WI38 (cell line): ENCODE measurements at regions not wholly inside any gene's neighbourhood (a gene's known extent, or its start where the extent isn't known, plus 50 kb on each side); places are given as distances from the start of the nearest gene placed in this dataset.

Experiments used
- H3K4me3 ChIP-seq: 2 replicates; pipeline ENCODE4 v1.5.1; 2011; ENCODE audit warnings: low read depth, mild to moderate bottlenecking, control low read depth, low read length
- CTCF ChIP-seq: IDR thresholded peaks from 2 replicates; pipeline ENCODE4 v1.5.1; 2012; ENCODE audit warnings: low read depth, mild to moderate bottlenecking, control low read depth, low read length

DNA sequence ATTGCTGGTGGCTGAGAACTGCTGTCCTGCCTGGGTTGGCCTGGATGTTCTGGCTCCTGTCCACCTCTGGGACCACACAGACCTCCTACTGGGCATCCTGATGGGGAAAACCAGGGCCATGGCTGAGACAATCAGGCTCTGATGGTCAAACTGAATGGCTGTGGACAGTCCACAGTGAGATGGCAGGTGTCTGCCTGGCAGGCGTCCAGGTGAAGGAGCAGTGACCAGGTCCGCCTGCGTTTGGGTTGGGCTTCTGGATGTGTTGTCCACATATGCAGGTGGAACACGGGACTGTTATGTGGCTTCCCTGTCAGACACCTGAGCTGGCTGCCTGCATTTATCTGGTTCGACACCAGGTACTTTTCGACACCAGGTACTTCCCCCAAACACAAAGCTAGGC lies 241.7 kb downstream of the BUB3 start:
- TF ChIP-seq CTCF, result no peak

DNA sequence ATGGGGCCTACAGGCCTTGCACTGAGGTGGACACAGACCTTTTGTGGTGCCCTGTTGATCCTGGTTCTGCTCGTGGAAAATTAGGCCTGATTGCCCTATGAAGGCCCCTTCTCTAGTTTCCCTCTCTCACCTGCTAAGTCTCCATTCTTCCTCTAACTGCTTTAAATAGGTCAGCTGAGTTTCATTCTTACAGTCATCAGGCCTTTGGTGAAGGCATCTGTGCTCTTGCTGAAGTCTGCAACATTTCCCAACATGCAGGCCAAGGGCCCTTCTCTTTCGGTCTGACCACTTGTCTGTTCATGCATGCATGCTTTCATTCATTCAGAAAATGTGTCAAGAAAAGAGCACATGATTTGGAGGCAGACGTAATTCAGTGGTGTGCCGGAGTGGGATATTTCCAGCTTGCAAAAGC lies 244.0 kb downstream of the BUB3 start:
- H3K4me3 ChIP-seq, result no peak overlapping the region
- no peak for TF ChIP-seq CTCF

More for the DNA sequence above, 241.7 kb downstream of the BUB3 start:
- no peak overlapping the region for H3K4me3 ChIP-seq

DNA sequence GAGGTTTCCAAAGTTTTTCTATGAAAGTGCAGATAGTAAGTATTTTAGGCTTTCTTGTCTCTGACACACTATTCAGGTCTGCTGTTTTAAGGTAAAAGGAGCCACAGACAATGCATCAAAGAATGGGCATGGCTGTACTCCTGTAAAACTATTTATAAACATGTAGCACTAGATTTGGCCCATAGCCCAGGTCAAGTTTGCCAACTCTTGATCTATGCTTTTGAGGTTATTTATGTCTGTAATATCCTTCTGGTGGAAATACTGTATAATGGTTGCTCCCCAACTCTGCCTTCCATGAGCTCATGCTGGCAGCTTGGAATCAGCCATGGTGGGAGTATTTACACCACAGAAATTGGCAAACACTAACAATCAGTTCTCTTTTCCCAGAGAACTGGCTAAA lies 244.6 kb downstream of the BUB3 start:
- TF ChIP-seq CTCF, result no peak
- H3K4me3 ChIP-seq, result no peak overlapping the region

DNA sequence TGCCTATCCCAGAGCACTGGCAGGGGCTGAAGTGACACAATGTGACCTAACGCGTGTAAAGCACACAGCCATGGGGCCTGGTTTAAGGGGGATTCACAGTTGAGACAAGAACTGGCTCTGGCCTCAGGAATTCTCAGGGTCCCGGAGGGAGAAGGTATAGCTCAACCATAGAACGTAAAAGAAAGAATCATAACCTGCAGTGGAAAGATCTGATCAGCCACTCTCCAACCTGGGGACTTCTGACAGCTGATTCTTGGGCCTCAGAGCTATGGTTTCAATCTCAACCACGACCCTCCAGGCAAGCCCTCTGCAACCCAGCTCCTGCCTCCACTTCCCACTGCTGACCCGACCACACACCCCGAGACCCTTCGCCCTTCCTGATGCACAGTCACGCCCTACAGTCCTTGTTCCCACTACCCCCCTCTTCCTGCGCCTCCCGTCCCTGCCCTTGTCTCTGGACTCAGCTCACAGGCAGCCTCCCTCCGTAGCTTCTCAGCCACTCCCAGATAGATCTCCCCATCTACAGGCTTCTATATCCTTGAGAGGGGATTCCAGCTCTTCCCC lies 245.2 kb downstream of the BUB3 start:
- TF ChIP-seq CTCF, result no peak
- no peak overlapping the region for H3K4me3 ChIP-seq

DNA sequence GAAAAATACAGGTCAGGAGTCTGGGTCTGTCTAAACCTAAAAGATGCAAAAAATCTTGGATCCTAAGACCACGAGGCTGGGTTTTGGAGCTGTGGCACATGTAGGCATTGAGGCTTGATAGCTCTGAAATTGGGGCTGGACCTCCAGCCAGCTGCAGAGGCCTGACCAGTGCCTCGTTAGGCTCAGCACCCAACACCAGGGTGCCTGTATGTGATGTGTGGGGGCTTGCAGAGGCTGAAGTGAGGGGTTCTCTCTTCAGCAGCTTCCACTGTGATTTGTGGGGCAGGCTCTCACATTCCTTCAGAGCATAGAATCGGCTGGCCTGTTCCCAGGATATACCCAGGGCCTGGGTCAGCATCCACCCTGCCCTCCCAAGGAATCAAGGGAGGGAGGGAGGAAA lies 247.8 kb downstream of the BUB3 start:
- TF ChIP-seq CTCF, result no peak
- no peak overlapping the region for H3K4me3 ChIP-seq

DNA sequence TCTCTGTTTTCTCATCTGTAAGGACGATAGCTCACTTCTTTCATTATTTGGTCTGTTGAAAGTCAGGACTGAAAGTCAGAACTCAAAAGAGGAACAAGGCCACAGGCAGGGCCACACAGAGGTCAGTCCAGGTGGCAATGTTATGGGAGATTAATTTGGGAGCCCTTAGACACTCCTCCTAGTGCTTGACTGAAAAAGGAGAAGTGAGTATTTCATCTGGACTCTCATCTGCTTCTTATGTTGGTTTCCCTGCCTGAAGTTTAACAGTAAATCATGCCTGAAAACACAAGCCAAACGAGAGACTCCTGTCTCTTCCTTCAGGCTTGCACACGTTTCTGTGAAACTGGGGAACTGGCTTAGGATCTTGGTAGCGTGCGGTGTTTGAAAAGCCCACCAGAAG lies 248.5 kb downstream of the BUB3 start:
- H3K4me3 ChIP-seq, result no peak overlapping the region
- no peak for TF ChIP-seq CTCF

DNA sequence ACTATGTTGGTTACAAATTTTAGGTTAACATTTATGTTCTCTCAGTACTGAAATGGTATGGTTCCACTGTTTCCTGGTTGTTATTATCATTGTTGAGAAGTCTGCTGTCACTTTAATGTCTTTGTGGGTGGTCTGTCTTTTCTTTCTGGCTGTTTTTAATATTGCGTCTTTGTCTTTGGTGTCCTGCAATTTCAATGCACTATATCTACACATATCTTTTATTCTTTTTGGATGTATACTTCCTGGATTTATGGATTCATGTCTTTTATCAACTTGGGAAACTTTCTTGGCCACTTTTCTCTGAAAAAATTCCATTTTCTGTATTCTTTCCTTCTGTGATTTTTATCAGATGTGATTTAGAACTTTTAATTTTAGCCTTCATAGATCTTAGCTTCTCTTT lies 250.2 kb downstream of the BUB3 start:
- no peak for TF ChIP-seq CTCF
- no peak overlapping the region for H3K4me3 ChIP-seq
